Lower leg skin (tissue), 3 donors: ENCODE measurements at regions not wholly inside any gene's neighbourhood (a gene's known extent, or its start where the extent isn't known, plus 50 kb on each side); places are given as distances from the start of the nearest gene placed in this dataset.

ENCODE experiments used
- CTCF ChIP-seq, 3 donors: fragments of 450-650 bp; IDR thresholded peaks; one replicate each; pipeline ENCODE4 v1.5.1; 2016; ENCODE audit warnings: antibody characterized with exemption in 3 of 3, mild to moderate bottlenecking in 3 of 3, moderate library complexity in 2 of 3
- POLR2A ChIP-seq, 2 donors: fragments of 450-650 bp; IDR thresholded peaks; one replicate each; pipeline ENCODE4 v1.6.1; 2016 to 2017; ENCODE audit warnings: antibody characterized with exemption in 2 of 2, mild to moderate bottlenecking in 1 of 2, moderate library complexity in 1 of 2

- no peak for TF ChIP-seq CTCF (IDR thresholded peaks at IDR 0.05)
- TF ChIP-seq POLR2A (IDR thresholded peaks at IDR 0.05), result no peak
Observed at GRCh38 chr5:168169791-168170190, 121.7 kb upstream of the WWC1 start.
